ENCODE measurements at regions not wholly inside any gene's neighbourhood (a gene's known extent, or its start where the extent isn't known, plus 50 kb on each side); places are given as distances from the start of the nearest gene placed in this dataset.

GRCh38 chr18:24658302-24658701, 197.9 kb downstream of the HRH4 start:
- TF ChIP-seq ZFX (IDR thresholded peaks at IDR 0.05), result no peak
- TF ChIP-seq CTCF (conservative IDR thresholded peaks at IDR 0.05), result no peak
